GM10248 (cell line): ENCODE measurements at regions not wholly inside any gene's neighbourhood (a gene's known extent, or its start where the extent isn't known, plus 50 kb on each side); places are given as distances from the start of the nearest gene placed in this dataset.

Experiments used
- CTCF ChIA-PET: fragments of 300-600 bp; sonication (Branson Sonifier 250); formaldehyde crosslinking; extraction: SDS; loops from one replicate; lab custom pipeline; 2021; ENCODE audit warnings: antibody characterized with exemption; lab: Yijun Ruan, JAX
- POLR2A ChIA-PET: fragments of 350-650 bp; sonication (Branson Sonifier 250); formaldehyde crosslinking; extraction: SDS; loops from one replicate; lab custom pipeline; 2020; ENCODE audit warnings: antibody characterized with exemption; lab: Yijun Ruan, JAX
- DNase-seq: peaks from one replicate; pipeline ENCODE4 v3.0.0; 2012; ENCODE audit errors: extremely low spot score
- TF ChIP-seq, protein P1 (sequence below): IDR thresholded peaks from 2 replicates; pipeline ENCODE4 v1.5.1; 2012; ENCODE audit warnings: mild to moderate bottlenecking, low read depth; ENCODE audit errors: extremely low read depth, missing control alignments, control extremely low read depth

DNA sequence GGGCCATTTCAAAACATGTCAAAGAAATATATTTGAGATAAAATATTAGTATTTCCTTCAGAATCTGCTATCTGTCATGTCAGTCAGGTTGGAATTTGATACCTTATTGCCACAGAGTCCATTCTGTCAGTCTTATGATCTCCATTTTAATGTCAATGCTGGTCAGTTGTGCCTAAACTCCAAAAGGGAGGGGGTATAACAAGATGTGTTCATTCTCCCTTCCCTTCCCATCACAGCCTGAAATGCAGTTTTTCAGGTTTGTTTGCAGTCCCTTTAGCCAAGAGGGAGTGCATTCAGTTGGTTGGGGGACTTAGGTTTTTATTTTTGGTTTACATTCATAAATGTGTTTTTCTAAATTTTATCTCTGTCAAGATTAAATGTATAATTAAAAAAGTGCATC lies 59.8 kb upstream of the INHBA start:
- DNase-seq: no peak
- ChIA-PET POLR2A (no interaction called here), CTCF (no interaction called here)
- TF ChIP-seq, protein P1, sequence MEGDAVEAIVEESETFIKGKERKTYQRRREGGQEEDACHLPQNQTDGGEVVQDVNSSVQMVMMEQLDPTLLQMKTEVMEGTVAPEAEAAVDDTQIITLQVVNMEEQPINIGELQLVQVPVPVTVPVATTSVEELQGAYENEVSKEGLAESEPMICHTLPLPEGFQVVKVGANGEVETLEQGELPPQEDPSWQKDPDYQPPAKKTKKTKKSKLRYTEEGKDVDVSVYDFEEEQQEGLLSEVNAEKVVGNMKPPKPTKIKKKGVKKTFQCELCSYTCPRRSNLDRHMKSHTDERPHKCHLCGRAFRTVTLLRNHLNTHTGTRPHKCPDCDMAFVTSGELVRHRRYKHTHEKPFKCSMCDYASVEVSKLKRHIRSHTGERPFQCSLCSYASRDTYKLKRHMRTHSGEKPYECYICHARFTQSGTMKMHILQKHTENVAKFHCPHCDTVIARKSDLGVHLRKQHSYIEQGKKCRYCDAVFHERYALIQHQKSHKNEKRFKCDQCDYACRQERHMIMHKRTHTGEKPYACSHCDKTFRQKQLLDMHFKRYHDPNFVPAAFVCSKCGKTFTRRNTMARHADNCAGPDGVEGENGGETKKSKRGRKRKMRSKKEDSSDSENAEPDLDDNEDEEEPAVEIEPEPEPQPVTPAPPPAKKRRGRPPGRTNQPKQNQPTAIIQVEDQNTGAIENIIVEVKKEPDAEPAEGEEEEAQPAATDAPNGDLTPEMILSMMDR: no peak

DNA sequence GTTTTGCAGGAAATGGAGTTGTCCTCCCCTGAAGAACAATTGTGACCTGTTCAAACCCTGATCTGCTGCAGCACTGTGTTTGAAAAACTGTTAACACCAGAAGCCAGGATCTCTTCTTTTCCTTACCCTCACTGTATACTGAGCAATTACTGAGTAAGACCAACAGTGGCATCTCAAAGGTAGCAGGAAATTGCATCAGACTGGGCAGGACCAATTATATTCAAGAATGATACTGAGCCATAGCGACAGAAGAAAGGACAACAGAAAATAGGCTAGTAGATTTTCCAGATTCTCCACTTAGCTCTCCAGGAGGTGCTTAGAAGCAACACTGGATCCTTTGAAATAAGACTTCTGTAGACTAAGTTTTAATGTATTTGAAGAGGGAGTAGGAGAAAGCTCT lies 57.4 kb upstream of the INHBA start:
- ChIA-PET POLR2A (no interaction called here), CTCF (interaction anchor here (1.3 kb wide), 1 partner anchor 10 kb away, joined by 3 read pairs; no protein-coding TSS in a partner anchor)
- TF ChIP-seq, protein P1: no peak
- DNase-seq: no peak

DNA sequence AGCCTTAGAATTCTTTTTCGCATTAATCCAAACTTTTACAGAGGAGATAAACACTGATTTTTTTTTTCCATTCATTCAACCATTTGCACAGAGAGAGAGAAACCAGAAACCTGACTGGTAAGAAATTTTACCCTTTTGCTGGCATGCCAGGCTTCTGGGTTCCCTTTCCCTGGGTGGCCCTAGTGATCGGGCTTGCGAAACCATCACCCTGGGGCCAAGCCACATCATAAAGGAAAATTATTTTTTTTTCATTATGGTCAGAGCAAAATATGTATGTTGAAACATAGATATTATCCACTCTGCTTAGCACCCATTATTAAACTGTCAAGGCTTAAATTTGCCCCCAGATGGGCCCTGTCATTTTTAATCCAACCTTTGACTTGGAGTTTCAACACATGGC lies 55.4 kb upstream of the INHBA start:
- POLR2A ChIA-PET: no interaction called here
- TF ChIP-seq, protein P1: no peak
- DNase-seq: no peak
- CTCF ChIA-PET: interaction anchor here (1.1 to 1.8 kb wide), 4 partner anchors 10 to 183 kb away, joined by 3 to 6 read pairs (median 4); no protein-coding TSS in a partner anchor

DNA sequence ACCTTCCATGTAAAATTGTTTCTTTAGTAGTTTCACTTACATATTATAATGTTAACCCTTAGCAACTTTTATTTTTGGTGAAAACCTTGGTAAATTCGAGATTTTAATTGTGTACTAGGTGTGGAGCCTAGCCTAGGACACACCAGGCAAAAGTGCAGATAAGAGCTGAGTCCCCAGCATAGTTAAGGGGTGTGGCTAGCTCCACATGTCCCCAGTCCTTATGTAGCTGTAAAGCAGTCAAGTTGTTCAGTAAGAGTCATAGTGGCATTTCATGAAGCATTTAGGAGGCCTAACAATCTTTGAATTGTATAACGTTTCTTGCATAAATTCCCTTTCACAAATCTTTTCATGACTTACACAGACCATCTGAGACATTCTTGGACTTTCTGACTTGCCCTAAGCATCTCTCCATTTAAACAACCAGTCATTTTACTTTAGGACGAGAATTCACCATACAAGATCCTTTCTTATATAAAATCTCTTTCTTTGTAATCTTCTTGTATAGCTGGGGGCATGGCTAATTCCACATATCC lies 53.8 kb upstream of the INHBA start:
- POLR2A ChIA-PET: no interaction called here
- TF ChIP-seq, protein P1: no peak
- CTCF ChIA-PET: interaction anchor here (0.8 to 1.8 kb wide), 6 partner anchors 8 to 51 kb away, joined by 3 to 6 read pairs (median 4); no protein-coding TSS in a partner anchor
- no peak for DNase-seq

DNA sequence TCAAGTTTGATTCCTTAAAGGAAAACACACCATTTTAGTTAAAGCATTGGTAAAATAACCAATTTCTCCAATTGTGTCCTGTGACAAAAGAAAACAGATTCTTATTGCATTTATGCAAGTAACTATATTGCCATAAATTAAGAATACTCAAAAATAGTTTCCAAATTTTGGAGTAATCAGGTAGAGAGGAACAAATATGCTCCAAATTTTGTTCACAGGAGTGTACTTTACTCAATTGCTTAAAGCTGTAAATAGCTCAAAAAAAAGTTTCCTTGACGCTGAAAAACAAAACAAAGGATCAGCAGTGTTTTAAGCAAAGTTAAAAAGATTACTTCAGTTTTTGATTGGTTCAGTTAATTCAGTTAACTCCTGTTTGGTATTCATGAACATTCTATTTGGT lies 52.2 kb upstream of the INHBA start:
- no peak for DNase-seq

DNA sequence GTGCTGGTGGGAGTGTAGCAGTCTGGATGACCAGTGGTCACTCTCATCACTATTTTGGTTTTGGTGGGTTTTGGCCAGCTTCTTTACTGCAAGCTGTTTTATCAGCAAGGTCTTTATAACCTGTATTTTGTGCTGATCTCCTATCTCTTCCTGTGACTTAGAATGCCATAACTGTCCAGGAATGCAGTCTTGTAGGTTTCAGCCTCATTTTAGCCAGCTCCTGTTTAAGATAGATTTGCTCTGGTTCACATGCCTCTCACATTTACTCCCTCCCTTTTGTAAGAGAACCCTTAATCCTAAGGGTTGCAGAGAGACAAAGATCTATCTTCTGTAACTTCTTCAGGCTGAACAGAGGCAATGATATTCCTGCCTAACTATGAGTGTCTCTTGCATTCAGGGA lies 51.2 kb upstream of the INHBA start:
- ChIA-PET CTCF (no interaction called here), POLR2A (no interaction called here)
- TF ChIP-seq, protein P1: no peak
- no peak for DNase-seq

More for the DNA sequence above, 52.2 kb upstream of the INHBA start:
- TF ChIP-seq, protein P1: no peak
- CTCF ChIA-PET: no interaction called here
- POLR2A ChIA-PET: no interaction called here
